NT2/D1 (cell line): ENCODE measurements at regions not wholly inside any gene's neighbourhood (a gene's known extent, or its start where the extent isn't known, plus 50 kb on each side); places are given as distances from the start of the nearest gene placed in this dataset.

Source experiments
- SUZ12 ChIP-seq: IDR thresholded peaks from 2 replicates; pipeline ENCODE4 v1.6.1; 2011; ENCODE audit not compliant: insufficient read length, insufficient read depth; ENCODE audit errors: extremely low read depth
- YY1 ChIP-seq: IDR thresholded peaks from 2 replicates; pipeline ENCODE4 v1.6.1; 2011; ENCODE audit not compliant: insufficient read length, insufficient read depth
- ZNF274 ChIP-seq: IDR thresholded peaks from 2 replicates; pipeline ENCODE4 v1.6.1; 2011; ENCODE audit warnings: mild to moderate bottlenecking, low read depth, low read length

DNA sequence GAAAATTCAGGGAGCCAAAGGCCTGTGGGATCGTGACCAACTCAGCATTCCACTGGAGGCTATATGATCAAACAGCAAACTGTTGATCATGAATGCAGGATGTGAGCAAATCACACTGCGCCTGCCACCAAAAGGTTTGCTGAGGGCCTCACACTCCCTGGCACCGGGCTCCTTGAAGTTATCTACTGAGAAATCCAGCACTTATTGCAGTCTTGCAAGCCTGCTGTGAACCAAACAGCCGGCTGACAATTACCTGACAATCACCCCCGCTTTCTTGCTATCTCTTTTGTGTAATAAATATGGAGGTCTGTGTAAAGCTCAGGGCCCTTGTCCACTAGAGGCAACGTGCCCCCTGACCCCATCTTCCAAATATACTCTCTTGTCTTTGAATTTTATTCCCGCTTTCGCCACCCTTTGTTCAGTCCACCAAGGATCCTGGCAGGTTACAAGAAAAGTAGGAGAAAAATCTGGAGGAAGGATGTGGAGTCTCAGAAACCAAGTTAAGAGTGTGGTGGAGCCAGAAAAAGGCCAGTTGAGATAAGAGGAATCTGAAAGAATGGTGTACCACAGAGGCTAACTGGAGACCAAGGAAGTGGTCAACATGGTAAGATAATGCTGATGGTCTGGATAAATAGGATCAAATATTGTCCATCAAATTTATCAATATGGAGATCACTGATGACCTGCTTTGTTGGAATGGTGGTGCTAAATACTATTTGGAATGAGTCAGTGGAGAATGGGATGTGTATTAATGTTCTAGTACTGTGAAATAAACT, 229.2 kb downstream of the ALX1 start:
- TF ChIP-seq YY1 (no peak), SUZ12 (no peak), ZNF274 (no peak)
